GM19467 (cell line): ENCODE measurements at regions not wholly inside any gene's neighbourhood (a gene's known extent, or its start where the extent isn't known, plus 50 kb on each side); places are given as distances from the start of the nearest gene placed in this dataset.

Source experiments
- ATAC-seq: cut with Tn5 transposase; IDR thresholded peaks from one replicate; pipeline ENCODE4 v1.9.1; 2021; ENCODE audit warnings: mild to moderate bottlenecking, moderate library complexity; ENCODE audit not compliant: unreplicated experiment

DNA sequence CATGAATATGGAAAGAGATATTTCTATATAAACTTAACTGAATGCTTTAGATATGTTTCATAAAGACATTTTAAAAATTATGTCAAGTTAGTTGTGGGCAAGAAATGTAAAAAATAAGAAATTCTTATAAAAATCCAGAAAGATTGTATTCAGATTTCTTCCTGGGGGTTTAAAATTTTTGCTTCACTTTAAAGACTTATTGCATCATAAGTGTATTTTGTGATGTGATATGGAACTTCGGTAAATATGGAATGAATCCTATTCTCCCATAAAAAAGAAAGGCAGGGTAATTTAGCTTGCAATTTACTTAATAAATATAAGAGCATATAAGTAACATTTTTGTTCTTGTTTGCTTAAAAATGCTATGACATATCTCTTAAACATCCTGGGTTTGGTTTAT, 104.8 kb upstream of the CWC22 start:
- ATAC-seq, result no peak

- ATAC-seq, result no peak
Measured at GRCh38 chr2:180110469-180110868, 103.4 kb upstream of the CWC22 start.

- ATAC-seq, result no peak
Measured at GRCh38 chr2:180101846-180102245, 94.7 kb upstream of the CWC22 start.

DNA sequence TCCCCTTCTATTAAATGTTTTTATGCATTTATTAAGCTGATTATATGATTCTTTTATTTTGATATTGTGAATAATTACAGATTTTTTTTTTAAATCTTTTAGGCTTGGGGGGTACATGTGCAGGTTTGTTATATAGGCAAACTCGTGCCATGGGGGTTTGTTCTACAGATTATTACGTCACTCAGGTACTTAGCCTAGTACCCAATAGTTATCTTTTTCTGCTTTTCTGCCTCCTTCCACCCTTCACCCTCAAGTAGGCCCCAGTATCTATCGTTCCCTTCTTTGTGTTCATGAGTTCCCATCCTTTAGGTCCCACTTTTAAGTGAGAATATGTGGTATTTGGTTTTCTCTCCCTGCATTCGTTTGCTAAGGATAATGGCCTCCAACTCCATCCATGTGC, 92.2 kb upstream of the CWC22 start:
- no peak for ATAC-seq

- ATAC-seq, result no peak
Measured at GRCh38 chr2:180085144-180085543, 78.0 kb upstream of the CWC22 start.

- no peak for ATAC-seq
Measured at GRCh38 chr2:180077295-180077906, 70.3 kb upstream of the CWC22 start.

- no peak for ATAC-seq
Measured at GRCh38 chr2:180075870-180076269, 68.8 kb upstream of the CWC22 start.

DNA sequence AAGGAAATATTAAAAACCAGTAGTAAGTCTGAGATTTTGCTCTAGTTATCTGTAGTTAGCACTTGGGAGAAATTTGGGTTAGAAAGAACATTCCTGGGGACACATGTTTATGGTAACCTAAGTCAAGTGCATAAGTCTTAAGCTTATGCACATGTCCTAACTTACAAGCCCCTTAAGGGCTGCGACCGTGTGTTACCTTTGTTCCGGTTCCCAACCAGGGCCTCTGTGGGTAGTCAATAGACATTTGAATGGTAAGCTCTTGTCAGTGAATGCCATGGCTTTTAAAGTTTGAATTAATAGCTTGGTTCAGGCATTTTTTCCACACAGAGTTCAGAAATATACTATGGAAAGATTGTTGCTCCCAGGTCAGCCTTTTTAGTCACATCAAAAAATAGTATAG, 64.7 kb upstream of the CWC22 start:
- no peak for ATAC-seq

- ATAC-seq, result no peak
Measured at GRCh38 chr2:180063494-180064092, 56.5 kb upstream of the CWC22 start.

DNA sequence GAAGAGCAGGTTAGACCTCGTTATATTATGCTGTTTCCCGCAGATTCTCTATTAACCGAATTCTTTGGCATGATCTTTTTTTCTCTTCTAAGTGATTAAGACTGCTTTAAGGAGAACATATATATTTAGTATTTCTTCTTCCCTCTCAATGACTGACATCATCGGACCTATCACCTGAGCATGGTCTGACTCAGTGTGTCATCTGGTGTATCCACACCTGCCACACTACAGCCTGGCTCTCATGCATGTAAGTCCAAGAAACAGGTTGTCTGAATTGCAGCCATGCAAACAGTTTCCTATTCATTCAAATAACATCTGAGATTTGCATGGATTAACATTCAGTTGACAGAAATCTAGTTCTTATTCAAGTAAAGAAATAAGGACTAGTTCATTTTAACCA, 55.1 kb upstream of the CWC22 start:
- no peak for ATAC-seq

- ATAC-seq, result no peak
Measured at GRCh38 chr2:180061546-180061945, 54.4 kb upstream of the CWC22 start.

DNA sequence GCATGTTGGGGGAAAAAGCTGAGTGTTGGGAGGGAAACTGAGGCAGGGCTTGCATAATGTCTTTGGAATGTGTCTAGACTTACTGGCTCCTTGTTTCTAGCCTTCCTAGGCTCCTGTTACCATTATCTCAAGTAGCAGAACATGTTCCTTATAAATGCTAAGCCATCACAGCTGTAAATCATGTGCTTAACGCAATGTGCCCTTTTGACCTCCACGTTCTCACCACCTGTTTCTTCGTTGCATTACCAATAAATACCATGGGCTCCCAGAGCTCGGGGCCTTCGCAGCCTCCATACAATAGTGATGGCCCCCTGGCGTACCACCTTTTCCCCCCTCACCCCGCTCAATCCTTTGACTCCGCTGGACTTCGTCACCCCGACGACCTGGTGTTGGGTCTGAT, 54.0 kb upstream of the CWC22 start:
- ATAC-seq, result no peak

DNA sequence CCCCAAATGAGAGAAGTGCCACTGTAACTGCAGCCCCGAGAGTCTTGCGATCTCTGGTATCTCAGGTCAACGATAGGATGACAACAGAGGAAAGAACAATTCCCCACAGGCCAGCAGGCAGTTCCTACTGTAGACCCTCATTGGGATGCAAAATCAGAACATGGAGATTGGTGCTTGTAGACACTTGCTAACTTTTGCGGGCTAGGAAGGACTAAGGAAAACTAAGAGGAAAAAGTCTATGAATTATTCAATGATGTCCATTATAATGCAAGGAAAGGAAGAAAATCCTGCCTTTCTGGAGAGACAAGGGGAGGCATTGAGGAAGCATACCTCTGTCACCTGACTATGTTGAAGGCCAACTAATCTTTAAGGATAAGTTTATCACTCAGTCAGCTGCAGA, 51.9 kb upstream of the CWC22 start:
- ATAC-seq, result no peak

- no peak for ATAC-seq
Measured at GRCh38 chr2:180057706-180058412, 50.8 kb upstream of the CWC22 start.
